B cell (primary cell): ENCODE measurements at regions not wholly inside any gene's neighbourhood (a gene's known extent, or its start where the extent isn't known, plus 50 kb on each side); places are given as distances from the start of the nearest gene placed in this dataset.

Source experiments
- ATAC-seq: fragments of 200-7000 bp; cut with Tn5 transposase; one replicate; pipeline ENCODE4 v1.10.0; 2021; ENCODE audit warnings: low read depth, mild to moderate bottlenecking, moderate number of reproducible peaks, moderate library complexity
- CTCF ChIA-PET: fragments of 350-600 bp; sonication (Branson Sonifier 250); formaldehyde crosslinking; loops from one replicate; lab custom pipeline; 2021; ENCODE audit warnings: antibody characterized with exemption, inconsistent platforms; lab: Charles Lee
- POLR2A ChIA-PET: fragments of 350-600 bp; sonication (Branson Sonifier 250); formaldehyde crosslinking; loops from one replicate; lab custom pipeline; 2021; ENCODE audit warnings: antibody characterized with exemption; lab: Charles Lee
- DNase-seq: peaks from one replicate; pipeline ENCODE4 v3.0.0; 2013
- H2AFZ ChIP-seq: 2 replicates; pipeline ENCODE4 v1.6.1; 2012; ENCODE audit warnings: mild to moderate bottlenecking, low read depth, low read length; ENCODE audit not compliant: insufficient read depth, poor library complexity, severe bottlenecking
- H3K27ac ChIP-seq, 2 donors: 1 replicate in 1 of 2; 2 replicates in 1 of 2; pipeline ENCODE4 v1.5.1; 2012 to 2013; ENCODE audit warnings: low read length in 2 of 2, mild to moderate bottlenecking in 2 of 2, moderate library complexity in 1 of 2
- H3K27me3 ChIP-seq, 4 experiments: fragments of 200-600 bp in 1 of 4; sonication (generic) in 1 of 4; replicated peaks in 1 of 4; 1 replicate in 2 of 4; 2 replicates in 2 of 4; pipeline versions ENCODE4 v1.6.1 to v1.7.0; 2013 to 2016; ENCODE audit warnings: low read length in 3 of 4, mild to moderate bottlenecking in 2 of 4, mixed read lengths in 1 of 4, moderate library complexity in 1 of 4; ENCODE audit not compliant: insufficient read depth in 4 of 4, control insufficient read depth in 3 of 4; ENCODE audit errors: control extremely low read depth in 1 of 4
- H3K36me3 ChIP-seq, 2 experiments: replicated peaks in 1 of 2; 1 replicate in 1 of 2; 2 replicates in 1 of 2; pipeline versions ENCODE4 v1.6.1 to v1.7.1; 2013; ENCODE audit warnings: low read length in 1 of 2; ENCODE audit not compliant: insufficient read depth in 2 of 2, control insufficient read depth in 1 of 2; ENCODE audit errors: control extremely low read depth in 1 of 2, extremely low read depth in 1 of 2
- H3K4me1 ChIP-seq, 2 donors: fragments of 200-600 bp in 1 of 2; sonication (generic) in 1 of 2; 1 replicate in 1 of 2; 2 replicates in 1 of 2; pipeline versions ENCODE4 v1.5.1 to v1.6.1; 2013 to 2017; ENCODE audit warnings: low read length in 2 of 2; ENCODE audit not compliant: control insufficient read depth in 2 of 2, insufficient read depth in 2 of 2
- H3K4me2 ChIP-seq: replicated peaks from 2 replicates; pipeline ENCODE3; 2012; ENCODE audit warnings: mild to moderate bottlenecking, low read depth, low read length; ENCODE audit not compliant: poor library complexity, severe bottlenecking
- H3K4me3 ChIP-seq, 5 experiments: fragments of 200-600 bp in 1 of 5; sonication (generic) in 1 of 5; 1 replicate in 3 of 5; 2 replicates in 2 of 5; pipeline versions ENCODE4 v1.5.1 to v1.7.0; 2011 to 2016; ENCODE audit warnings: low read length in 4 of 5, mild to moderate bottlenecking in 4 of 5, low read depth in 2 of 5, control low read depth in 1 of 5, moderate library complexity in 1 of 5; ENCODE audit not compliant: insufficient read depth in 1 of 5; ENCODE audit errors: control extremely low read depth in 1 of 5, extremely low read depth in 1 of 5
- H3K79me2 ChIP-seq: fragments of 200-600 bp; sonication (generic); one replicate; pipeline ENCODE4 v1.6.0; 2016; ENCODE audit warnings: low read length; ENCODE audit not compliant: control insufficient read depth, insufficient read depth
- H3K9ac ChIP-seq: fragments of 200-600 bp; sonication (generic); 2 replicates; pipeline ENCODE4 v1.6.1; 2017; ENCODE audit warnings: mild to moderate bottlenecking, low read length, moderate library complexity
- H3K9me3 ChIP-seq, 3 donors: one replicate each; pipeline versions ENCODE4 v1.6.1 to v1.7.1; 2013; ENCODE audit warnings: low read length in 2 of 3; ENCODE audit not compliant: control insufficient read depth in 2 of 3, insufficient read depth in 1 of 3; ENCODE audit errors: control extremely low read depth in 1 of 3
- H4K20me1 ChIP-seq: 2 replicates; pipeline ENCODE4 v1.6.0; 2012; ENCODE audit warnings: mild to moderate bottlenecking, low read length; ENCODE audit not compliant: insufficient read depth, control insufficient read depth, poor library complexity, severe bottlenecking
- H3K27ac Mint-ChIP-seq: one replicate; pipeline ENCODE4 v1.8.0; 2021; ENCODE audit warnings: mixed read lengths
- H3K27me3 Mint-ChIP-seq: one replicate; pipeline ENCODE4 v1.8.0; 2021; ENCODE audit warnings: mixed read lengths
- H3K4me1 Mint-ChIP-seq: one replicate; pipeline ENCODE4 v1.8.0; 2021; ENCODE audit warnings: mixed read lengths
- H3K4me3 Mint-ChIP-seq: one replicate; pipeline ENCODE4 v1.8.0; 2021; ENCODE audit warnings: mixed read lengths
- H3K9me3 Mint-ChIP-seq: one replicate; pipeline ENCODE4 v1.8.0; 2022; ENCODE audit warnings: mixed read lengths; ENCODE audit not compliant: insufficient read depth
- CTCF ChIP-seq: fragments of 200-600 bp; IDR thresholded peaks from one replicate; pipeline ENCODE4 v1.8.0; 2022; ENCODE audit warnings: antibody characterized with exemption, mild to moderate bottlenecking
- EZH2 ChIP-seq: IDR thresholded peaks from 2 replicates; pipeline ENCODE4 v1.6.1; 2012; ENCODE audit warnings: borderline replicate concordance, low read depth, mild to moderate bottlenecking, moderate library complexity, low read length; ENCODE audit not compliant: insufficient read depth, poor library complexity, severe bottlenecking
- WGBS: methylation state at CpG from one replicate; pipeline ENCODE4 v1.1.5; 2013; ENCODE audit warnings: missing lambda C conversion rate; ENCODE audit not compliant: insufficient coverage; 5-methylcytosine and 5-hydroxymethylcytosine counted together
- intact Hi-C: fragments of 100-400 bp; cut with micrococcal nuclease; formaldehyde crosslinking; loops from one replicate; pipeline ENCODE4 v1.10.0; 2022

GRCh38 chr3:176521531-176522175 lies 675.6 kb downstream of the TBL1XR1 start:
- Histone ChIP-seq H4K20me1 (no peaks in the 10 kb centered on the region), H3K4me2 (no peak overlapping the region), H3K4me3 (no peak overlapping the region), H3K4me1 (no peaks in the 10 kb centered on the region), H3K9ac (no peak overlapping the region), H3K36me3 (no peaks in the 10 kb centered on the region), H3K79me2 (no peaks in the 10 kb centered on the region), H3K9me3 (peaks cover 0 to 8% (median 0%) of the 10 kb centered on the region in 3 donors), H2AFZ (no peak overlapping the region), H3K27ac (no peak overlapping the region), H3K27me3 (no peaks in the 10 kb centered on the region)
- H3K4me3 Mint-ChIP-seq = no peak overlapping the region
- DNase-seq = no peak
- WGBS = 82% methylated on average over 4 of the region's 5 CpGs
- ChIA-PET POLR2A (no interaction called here), CTCF (no interaction called here)
- H3K4me1 Mint-ChIP-seq = no peaks in the 10 kb centered on the region
- H3K9me3 Mint-ChIP-seq = no peaks in the 10 kb centered on the region
- ATAC-seq = no peak
- intact Hi-C loops = no loop called here
- no peaks in the 10 kb centered on the region for H3K27me3 Mint-ChIP-seq
- no peak for TF ChIP-seq CTCF
- no peak for TF ChIP-seq EZH2
- no peak overlapping the region for H3K27ac Mint-ChIP-seq

GRCh38 chr3:176514297-176514696 lies 683.0 kb downstream of the TBL1XR1 start:
- H2AFZ ChIP-seq = no peak overlapping the region
- Mint-ChIP-seq H3K27ac (no peak overlapping the region), H3K4me3 (no peak overlapping the region), H3K9me3 (peaks cover 15% of the 10 kb centered on the region), H3K27me3 (no peaks in the 10 kb centered on the region), H3K4me1 (no peaks in the 10 kb centered on the region)
- peak; percentile 33 for TF ChIP-seq CTCF
- TF ChIP-seq EZH2 = no peak
- no peak overlapping the region for H3K9ac ChIP-seq
- H3K4me2 ChIP-seq = no peak overlapping the region
- POLR2A ChIA-PET = no interaction called here
- peaks cover 7 to 32% (median 24%) of the 10 kb centered on the region in 3 donors for H3K9me3 ChIP-seq
- H4K20me1 ChIP-seq = no peaks in the 10 kb centered on the region
- ATAC-seq (no peak), DNase-seq (peak; percentile 6)
- no peaks in the 10 kb centered on the region for H3K36me3 ChIP-seq
- H3K4me3 ChIP-seq = no peak overlapping the region
- no peak overlapping the region for H3K27ac ChIP-seq
- intact Hi-C loops = no loop called here
- CTCF ChIA-PET = no interaction called here
- 78% methylated on average over 9 of the region's 10 CpGs for WGBS
- no peaks in the 10 kb centered on the region for H3K4me1 ChIP-seq
- no peaks in the 10 kb centered on the region for H3K27me3 ChIP-seq
- no peaks in the 10 kb centered on the region for H3K79me2 ChIP-seq
